Stimulated activated CD8-positive, alpha-beta memory T cell treated with anti-CD3 and anti-CD28 coated beads, Interleukin-4, amount 100 ng/mL, for 4 hours (primary cell): ENCODE measurements at regions not wholly inside any gene's neighbourhood (a gene's known extent, or its start where the extent isn't known, plus 50 kb on each side); places are given as distances from the start of the nearest gene placed in this dataset.

Experiments
- DNase-seq, 2 donors: peaks; one replicate each; pipeline ENCODE4 v3.0.0-alpha.2; 2020; ENCODE audit warnings: low read depth in 2 of 2, low spot score in 1 of 2

DNA sequence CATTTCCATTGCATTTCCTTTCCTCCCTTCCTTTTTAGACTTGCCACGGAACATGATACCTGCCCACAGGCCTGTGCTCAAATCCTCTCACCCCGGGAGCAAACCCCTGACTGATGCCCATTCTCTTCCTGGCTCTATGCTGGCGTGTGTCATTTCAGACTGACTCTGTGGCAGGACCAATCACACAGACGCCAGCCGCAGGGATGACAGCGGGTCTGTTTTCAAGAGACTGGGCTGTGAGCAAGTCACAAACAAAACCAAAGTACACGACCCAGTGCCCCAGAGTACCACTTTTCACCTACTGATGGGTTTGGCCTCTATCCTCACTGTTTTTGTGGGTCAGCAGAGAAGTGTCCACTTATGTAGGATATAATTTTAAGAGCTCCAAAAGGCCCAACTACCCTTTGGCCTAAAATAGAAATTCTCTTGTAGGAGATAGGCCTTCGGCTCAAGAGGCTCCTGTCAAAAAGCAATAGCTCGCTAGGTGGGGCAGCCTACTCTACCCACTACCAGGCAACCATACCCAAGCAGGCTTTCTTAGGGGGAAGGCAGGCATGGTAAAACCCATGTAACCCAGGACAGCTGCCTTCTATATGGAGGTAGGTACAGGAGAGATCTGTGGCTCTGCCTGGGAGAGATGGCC is 215.7 kb downstream of the CDC5L start:
- no peak for DNase-seq

DNA sequence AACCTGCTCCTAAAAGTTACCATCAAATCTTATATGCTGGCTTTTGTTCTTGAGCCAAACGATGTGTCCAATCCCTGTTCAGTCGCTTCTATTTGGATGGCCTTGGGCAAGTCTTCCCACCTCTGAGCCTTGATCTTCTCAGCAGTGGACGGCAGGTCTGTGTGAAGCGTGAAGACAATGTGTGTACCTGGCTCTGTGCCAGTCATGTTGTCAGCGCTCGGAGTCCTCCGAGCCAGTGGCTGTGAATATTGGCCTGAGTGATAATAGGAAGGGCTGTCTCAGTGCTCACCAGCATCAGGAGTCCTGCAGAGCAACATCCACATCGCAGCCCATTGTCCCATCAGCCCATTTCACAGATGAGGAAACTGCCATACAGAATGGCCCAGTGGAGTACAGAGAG is 219.0 kb downstream of the CDC5L start:
- DNase-seq: no peak

DNA sequence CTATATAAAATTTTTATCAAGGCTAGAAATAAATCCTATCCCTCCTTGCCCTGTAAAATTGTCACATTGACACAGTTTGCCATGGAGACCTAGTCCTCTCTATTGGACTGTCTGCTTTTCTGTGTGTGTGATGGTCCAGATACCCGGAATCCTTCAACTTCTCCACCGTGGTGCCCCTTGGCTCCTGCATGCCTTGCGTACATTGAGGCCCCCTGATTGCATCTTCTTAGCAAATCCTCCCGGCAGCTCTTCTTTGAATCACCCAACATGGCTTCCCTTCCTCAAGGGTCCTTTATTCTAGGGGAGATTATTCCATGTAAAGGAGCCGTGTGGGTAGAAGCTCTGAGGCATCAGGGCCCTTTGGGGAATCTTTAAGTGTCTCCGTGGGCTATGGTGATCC is 219.5 kb downstream of the CDC5L start:
- no peak for DNase-seq

DNA sequence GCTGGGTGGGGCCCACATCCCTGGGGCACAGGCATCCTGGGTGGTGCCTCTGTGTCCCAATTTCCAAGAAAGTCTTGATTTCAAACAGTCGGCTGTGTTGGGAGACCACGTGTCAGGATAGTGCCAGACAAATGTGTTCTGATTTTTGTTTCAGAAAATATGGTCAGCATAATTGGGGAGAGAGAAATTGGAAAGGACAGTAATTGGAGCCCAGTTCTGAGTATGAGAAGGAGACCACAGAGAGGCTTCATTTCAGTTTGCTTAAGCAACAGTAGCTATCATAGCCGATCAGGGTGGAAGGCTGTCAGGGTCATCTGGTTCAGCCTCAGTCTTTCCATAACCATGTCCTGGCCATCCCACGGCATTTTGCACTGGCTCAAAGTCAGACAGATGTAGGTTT is 220.7 kb downstream of the CDC5L start:
- no peak for DNase-seq

DNA sequence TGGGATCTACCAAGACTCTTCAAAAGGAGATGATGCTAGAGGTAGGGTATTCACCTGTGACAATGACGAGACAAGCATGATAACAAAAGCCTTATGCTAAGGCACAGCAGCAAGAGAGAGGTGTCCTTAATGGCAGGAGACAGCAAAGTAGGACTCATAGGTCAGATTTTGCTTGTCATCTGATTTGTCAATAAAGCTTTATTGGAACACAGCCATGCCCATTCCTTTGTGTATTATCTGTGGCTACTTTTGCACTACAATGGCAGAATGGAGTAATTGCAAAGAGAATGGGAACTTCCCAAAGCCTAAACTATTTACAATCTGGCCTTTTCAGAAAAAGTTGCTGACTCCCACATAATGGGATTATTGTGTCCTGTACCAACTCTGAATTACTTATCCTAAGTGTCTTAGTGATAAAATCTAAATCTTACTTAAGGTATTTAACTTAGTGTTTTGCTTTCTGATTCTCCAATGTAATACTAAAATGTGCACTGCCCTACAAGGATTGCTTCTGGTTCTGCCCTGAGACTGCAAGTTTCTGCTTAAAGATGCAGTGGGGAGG is 221.6 kb downstream of the CDC5L start:
- DNase-seq: no peak

DNA sequence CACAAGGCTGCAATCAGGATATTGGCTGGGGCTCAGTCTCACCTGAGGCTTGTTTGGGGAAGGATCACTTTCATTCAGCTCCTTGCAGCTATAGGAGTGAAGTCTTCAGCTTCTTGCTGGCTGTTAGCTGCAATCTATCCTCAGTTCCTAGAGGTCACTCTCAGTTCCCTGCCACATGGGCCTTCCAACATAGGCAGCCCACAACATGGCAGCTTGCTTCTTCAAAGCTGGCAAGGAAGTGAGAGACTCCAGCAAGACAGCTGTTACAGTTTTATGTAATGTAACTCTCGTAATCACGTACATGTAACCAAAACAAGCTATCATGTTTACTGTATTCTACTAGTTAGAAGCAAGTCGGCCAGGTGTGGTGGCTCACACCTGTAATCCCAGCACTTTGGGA is 226.9 kb downstream of the CDC5L start:
- no peak for DNase-seq

DNA sequence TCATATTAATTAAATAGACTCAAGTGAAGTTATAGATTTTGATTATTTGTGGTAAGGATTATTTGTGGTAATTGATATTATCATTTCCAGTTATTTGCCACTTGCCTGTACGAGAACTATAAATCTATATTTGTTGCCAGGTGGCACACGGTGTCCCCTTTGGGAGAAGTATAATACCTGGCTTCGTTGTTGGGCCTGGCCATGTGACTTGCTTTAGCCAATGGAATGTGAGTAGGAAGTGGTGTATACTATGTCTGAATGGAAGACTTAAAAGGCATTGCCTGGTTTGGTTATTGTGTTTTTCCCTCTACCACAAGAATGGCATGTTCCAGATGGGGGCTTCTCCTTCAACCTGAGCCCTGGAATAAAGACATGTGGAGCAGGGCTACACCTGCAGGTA is 228.1 kb downstream of the CDC5L start:
- DNase-seq: no peak

DNA sequence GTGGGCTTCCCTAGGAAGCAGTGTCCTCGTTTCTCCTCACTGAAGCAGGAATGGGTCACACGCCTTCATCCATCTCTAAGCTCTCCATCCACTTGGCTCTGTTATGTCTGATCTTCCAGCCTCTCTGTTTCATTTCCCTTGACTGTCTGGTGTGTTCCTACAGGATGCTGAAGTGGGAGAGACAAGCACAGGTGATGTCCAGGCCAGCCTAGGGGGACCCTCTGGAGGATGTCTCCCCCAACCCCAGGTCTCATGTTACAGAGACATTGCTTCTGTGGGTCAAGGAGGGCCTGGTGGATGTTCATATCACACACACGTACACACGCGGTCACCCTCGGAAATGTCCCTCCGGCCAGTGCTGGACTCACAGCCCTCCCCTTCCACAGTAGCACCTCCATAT is 229.9 kb downstream of the CDC5L start:
- DNase-seq: no peak

DNA sequence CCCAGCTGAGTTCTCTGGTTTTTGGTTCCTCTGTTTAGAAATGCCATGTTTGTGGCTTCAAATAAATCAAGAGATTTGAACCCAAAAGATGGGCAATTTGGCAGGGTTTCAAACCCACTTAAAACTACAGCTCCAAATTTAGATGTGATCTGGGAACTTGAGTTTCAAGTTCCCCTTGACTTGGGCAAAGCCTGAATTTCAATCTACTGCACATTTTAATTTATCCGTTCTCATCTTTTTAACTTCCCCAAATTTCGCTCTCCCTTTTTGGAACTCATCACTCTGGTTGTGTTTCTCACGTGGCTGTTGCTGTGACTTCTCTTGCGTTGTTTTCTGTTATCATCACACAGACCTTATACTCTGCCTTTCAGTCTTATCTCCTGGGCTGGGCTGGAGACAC is 230.9 kb downstream of the CDC5L start:
- DNase-seq: no peak

DNA sequence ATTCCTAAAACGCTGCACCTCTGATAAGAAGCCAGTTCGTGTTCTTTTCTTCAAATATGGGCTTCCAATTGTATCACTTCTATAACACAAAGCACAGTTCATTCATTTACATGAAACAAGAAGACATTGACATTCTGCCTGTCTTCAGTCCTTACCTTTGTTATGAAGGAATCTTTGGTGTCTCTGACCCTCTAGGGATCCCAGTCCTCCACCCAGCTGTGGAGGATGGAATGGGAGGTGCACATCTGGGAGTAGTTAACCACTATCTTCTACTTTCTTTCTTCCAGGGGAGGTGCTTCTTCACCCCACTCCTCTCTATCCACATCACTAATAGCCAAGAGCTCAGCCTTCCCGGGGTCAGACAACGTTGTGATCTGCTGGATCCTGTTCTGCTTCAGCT is 233.4 kb downstream of the CDC5L start:
- no peak for DNase-seq

DNA sequence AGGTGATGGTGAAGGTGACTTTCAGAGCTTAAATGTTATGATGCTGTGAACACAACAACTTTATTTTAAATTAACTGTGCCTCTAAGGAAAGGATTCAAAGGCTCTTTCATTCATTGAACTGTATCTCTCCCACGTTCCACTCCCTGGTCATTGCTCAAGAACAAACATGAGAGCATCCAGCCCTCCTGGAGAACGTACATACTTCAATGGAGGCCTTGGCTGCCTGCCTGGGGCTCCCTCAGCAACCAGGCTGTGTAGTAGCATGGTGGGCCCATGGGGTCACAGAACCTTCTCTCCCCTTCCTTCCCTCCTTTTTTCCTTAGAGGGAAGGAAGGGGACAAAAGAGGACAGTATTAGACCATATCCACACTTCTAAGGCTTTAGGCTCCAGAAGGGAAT is 234.3 kb downstream of the CDC5L start:
- no peak for DNase-seq

DNA sequence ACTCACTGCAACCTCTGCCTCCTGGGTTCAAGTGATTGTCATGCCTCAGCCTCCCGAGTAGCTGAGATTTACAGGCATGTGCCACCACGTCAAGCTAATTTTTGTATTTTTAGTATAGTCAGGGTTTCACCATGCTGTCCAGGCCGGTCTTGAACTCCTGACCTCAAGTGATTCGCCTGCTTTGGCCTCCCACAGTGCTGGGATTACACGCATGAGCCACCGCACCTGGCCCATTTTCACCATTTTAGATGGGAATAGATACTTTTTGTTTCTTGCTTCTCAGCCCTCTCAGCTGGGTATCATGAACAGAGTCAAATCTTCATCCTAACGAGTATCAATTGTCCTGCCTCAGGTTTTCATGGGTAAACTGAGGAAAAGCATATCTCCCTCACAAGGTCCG is 235.0 kb downstream of the CDC5L start:
- DNase-seq: no peak

DNA sequence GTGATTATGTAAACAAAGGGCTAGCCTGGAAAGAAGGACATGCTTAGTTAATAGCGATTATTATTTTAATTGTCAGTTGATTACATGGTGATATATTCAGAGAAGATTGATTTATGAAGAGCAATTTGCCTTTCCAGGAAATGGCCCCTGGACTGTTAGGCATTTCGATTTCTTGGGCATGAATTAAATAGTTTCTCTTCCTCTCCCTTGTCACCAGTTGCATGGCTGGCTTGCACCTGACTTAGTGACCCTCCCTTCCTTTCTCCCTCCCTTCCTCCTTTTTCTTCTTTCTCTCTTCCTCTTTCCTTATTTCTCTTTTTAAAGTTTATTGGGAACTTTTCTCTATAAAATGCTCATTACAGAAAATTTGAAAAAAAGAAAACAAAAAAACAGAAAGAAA is 235.4 kb downstream of the CDC5L start:
- DNase-seq: no peak

DNA sequence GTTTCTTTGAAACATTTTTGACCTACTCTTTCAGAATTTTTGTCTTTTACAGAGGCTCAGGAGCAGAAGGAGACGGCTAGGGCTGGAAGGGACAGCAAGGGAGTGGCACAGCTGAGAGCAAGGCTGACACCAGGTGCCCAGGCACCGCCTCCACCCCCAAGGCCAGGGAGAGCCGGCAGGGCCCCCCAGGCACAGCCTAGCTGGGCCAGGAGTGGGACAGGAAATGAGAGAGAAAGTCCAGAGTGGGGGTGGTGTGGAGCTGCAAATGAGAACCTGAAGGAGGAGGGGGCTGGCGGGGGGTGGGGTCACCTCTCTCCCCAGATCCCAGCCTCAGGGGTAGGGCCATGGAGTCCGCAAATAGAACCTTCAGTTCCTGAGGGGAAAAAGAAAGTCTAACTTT is 236.7 kb downstream of the CDC5L start:
- DNase-seq: no peak

DNA sequence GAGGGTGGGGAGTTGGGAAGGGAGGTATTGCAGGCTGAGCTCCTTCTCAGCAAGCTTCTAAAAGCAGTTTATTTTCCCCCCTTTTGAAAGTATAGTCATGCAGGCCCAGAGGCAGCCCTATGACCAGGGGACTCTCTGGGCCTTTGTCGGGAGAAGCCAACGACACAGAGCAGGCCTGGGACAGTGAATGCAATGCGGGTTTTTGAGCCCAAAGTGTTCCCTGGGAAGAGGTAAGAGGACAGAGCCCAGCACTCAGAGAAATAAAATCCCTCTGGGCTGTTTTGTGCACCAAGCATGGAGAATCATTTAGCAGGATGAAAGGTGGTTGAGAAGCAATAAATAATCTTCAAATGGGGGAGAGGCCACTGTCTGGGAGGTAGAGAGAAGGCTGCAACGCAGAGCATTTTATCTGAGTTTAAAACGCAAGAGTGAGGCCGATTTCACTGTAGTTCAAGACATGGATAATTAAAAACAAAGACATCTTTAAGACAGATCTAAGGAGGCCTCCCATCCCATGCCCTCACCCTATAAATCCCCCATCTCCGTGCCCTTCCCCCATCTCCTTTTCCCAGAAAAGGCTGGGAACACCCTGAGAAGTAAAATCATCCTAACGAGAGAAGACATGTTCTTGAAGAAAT is 237.5 kb downstream of the CDC5L start:
- DNase-seq: no peak

DNA sequence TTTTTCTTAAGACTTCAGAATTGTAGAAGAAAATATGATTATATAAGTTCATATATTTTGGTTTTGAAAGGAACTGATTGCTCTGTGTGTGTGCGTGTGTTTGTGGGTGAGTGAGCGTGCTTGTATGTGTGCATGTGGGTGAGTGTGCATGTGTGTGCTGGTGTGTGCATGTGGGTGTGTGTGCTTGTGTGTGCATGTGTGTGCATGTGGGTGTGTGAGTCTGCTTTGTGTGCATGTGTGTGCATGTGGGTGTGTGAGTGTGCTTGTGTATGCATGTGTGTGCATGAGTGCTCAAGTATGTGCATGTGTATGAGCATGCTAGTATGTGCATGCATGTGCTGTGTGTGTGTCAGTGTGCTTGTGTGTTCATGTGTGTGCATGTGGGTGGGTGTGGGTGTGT is 238.5 kb downstream of the CDC5L start:
- DNase-seq: no peak

DNA sequence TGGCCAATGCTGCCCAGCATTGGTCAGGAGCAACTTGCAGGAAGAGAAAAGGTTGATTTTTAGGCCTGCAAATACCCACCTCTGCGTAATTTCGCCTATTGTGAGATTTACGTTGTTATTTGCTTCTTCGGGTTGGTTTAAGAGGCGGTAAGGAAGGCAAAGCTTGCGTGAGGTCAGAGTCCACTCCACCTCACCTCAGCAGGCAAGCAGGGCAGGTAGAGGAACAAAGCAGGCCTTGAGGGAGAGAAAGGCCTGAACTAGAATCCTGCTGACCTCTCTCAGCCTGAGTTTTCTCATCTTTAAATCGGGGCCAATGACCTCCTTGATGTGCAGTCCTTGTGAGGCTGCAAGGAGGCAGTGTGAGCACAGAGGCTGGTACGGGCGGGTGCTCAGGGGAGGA is 239.1 kb downstream of the CDC5L start:
- no peak for DNase-seq

DNA sequence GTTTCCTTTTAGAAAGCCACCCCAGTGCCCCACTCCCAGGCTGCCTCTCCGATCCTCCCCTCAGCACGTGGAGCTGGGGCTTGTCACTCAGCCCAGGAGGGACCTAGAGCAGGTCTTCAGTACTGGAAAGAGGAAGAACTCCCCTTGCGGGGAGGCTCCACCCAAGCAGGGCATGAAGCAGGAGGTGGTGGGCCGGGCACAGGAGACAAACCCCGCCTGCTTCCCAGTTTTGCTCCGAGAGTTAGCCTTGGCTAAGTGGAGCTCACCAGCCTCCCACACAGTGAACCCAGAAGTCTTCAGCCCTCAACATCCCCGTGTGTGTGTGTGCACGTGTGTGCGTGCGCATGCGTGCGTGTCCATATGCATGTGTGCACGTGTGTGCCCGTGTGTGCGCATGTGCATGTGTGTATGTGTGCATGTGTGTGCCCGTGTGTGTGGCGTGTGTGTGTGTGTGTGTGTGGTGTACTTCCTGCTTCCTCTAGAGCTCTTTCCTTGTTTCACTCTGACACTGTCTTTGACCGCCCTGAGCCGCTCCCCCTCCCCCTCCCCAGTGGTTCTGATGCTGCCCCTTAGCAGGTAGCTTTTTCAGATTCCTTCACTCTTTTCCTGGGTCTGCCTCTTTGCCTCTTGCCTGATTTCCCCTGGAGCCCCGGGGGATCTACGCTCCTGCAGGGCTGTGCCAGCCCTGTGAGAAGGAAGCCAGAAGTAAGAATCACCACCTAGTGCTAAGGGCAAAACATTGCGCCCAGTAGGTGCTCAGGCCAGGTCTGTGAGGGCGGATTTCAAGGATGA is 239.8 kb downstream of the CDC5L start:
- no peak for DNase-seq

DNA sequence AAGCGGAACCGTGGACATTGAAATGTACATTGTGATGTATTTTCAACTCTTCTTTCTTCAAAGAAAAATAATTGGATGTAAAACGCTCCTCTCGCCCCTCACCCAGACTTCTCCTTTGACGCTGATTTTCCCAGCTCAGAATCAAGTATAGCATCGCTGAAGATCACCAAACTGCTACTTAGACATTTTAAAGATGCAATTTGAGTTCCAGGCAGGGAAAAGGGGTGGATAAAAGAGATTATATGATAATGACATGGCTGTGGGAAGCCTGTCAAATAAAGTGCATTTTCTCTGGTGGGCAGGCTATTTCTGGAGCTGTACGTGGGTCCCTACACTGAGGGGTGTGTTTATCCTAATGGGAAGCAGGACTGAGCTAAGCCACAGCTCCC is 240.4 kb downstream of the CDC5L start:
- DNase-seq: no peak

DNA sequence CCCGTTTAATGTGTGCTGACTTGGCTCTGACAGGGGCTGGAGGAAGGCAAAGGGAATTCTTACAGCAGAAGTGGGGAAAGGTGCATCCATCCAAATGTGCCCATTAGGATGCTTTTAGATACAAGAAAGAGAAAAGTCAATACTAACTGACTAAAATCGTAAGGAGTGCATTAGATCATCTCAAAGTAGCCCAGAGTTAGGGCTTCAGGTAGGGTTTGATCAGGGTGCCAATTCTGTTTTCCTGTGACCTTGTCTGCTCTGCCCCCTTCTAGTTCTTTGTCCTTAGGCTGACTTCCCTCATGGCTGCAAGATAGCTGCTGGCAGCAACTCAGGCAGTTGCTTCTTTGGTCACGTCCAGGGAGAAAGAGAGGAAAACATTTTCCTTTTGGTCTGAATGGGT is 240.8 kb downstream of the CDC5L start:
- no peak for DNase-seq

DNA sequence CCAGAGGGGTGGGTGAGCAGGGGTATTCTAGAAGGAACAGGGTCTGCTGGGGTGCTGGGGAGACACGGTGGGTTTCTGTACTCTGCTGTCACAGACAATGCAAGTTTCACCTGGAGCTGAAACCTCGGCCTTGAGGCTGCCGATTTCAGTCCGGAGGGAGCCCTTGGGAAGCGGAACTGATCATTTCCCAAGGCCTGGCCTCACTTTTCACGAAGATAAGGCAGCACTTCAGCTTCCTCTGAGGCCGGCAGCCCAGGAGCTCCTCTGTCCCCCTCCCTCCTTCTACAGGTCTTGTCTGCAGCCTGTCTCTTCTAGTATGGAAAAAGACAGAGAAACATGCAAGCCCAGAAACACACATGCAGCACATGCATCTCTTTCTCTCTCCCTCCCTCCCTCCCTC is 242.1 kb downstream of the CDC5L start:
- DNase-seq: no peak
